HEK293 (cell line): ENCODE measurements at regions not wholly inside any gene's neighbourhood (a gene's known extent, or its start where the extent isn't known, plus 50 kb on each side); places are given as distances from the start of the nearest gene placed in this dataset.

ENCODE experiments used
- GLIS2 ChIP-seq: fragments of 450-650 bp; formaldehyde crosslinking; IDR thresholded peaks from 2 replicates; pipeline ENCODE4 v1.5.1; 2016; ENCODE audit warnings: missing biosample characterization, missing genetic modification characterization
- MYNN ChIP-seq: fragments of 450-650 bp; formaldehyde crosslinking; IDR thresholded peaks from 2 replicates; pipeline ENCODE4 v1.5.1; 2016; ENCODE audit warnings: missing biosample characterization, missing genetic modification characterization, borderline replicate concordance
- PBX3 ChIP-seq: sonication (generic); formaldehyde crosslinking; IDR thresholded peaks from 2 replicates; pipeline ENCODE4 v1.8.1; 2022; ENCODE audit warnings: mild to moderate bottlenecking, moderate library complexity, missing genetic modification reagents
- RBAK ChIP-seq: fragments of 450-650 bp; formaldehyde crosslinking; IDR thresholded peaks from 2 replicates; pipeline ENCODE4 v1.5.1; 2016; ENCODE audit warnings: missing biosample characterization, missing genetic modification characterization
- REST ChIP-seq: fragments of 450-650 bp; formaldehyde crosslinking; IDR thresholded peaks from 2 replicates; pipeline ENCODE4 v1.5.1; 2016; ENCODE audit warnings: missing biosample characterization, missing genetic modification characterization
- ZFP69B ChIP-seq: fragments of 450-650 bp; formaldehyde crosslinking; IDR thresholded peaks from 2 replicates; pipeline ENCODE4 v1.5.1; 2016; ENCODE audit warnings: missing biosample characterization, missing genetic modification characterization
- ZNF121 ChIP-seq: fragments of 450-650 bp; formaldehyde crosslinking; IDR thresholded peaks from 2 replicates; pipeline ENCODE4 v1.5.1; 2016; ENCODE audit warnings: missing biosample characterization, missing genetic modification characterization
- ZNF132 ChIP-seq: fragments of 450-650 bp; formaldehyde crosslinking; IDR thresholded peaks from 2 replicates; pipeline ENCODE4 v1.5.1; 2017; ENCODE audit warnings: missing biosample characterization, missing genetic modification characterization, borderline replicate concordance
- ZNF140 ChIP-seq: fragments of 450-650 bp; formaldehyde crosslinking; IDR thresholded peaks from 2 replicates; pipeline ENCODE4 v1.5.1; 2016; ENCODE audit warnings: missing biosample characterization, missing genetic modification characterization
- ZNF184 ChIP-seq: fragments of 450-650 bp; IDR thresholded peaks from 2 replicates; pipeline ENCODE4 v1.5.1; 2018; ENCODE audit warnings: missing biosample characterization, mild to moderate bottlenecking, missing genetic modification characterization
- ZNF223 ChIP-seq: fragments of 450-650 bp; formaldehyde crosslinking; IDR thresholded peaks from 2 replicates; pipeline ENCODE4 v1.5.1; 2016; ENCODE audit warnings: missing biosample characterization, missing genetic modification characterization
- ZNF23 ChIP-seq: fragments of 450-650 bp; formaldehyde crosslinking; IDR thresholded peaks from 2 replicates; pipeline ENCODE4 v1.5.1; 2016; ENCODE audit warnings: missing biosample characterization, missing genetic modification characterization, borderline replicate concordance
- ZNF302 ChIP-seq: fragments of 450-650 bp; formaldehyde crosslinking; IDR thresholded peaks from 2 replicates; pipeline ENCODE4 v1.5.1; 2016; ENCODE audit warnings: missing biosample characterization, missing genetic modification characterization, low read depth
- ZNF394 ChIP-seq: fragments of 450-650 bp; formaldehyde crosslinking; IDR thresholded peaks from 2 replicates; pipeline ENCODE4 v1.5.1; 2016; ENCODE audit warnings: missing biosample characterization, missing genetic modification characterization, mild to moderate bottlenecking, moderate library complexity, borderline replicate concordance
- ZNF398 ChIP-seq: fragments of 450-650 bp; formaldehyde crosslinking; IDR thresholded peaks from 2 replicates; pipeline ENCODE4 v1.5.1; 2017; ENCODE audit warnings: missing biosample characterization, missing genetic modification characterization
- ZNF433 ChIP-seq: fragments of 450-650 bp; formaldehyde crosslinking; IDR thresholded peaks from 2 replicates; pipeline ENCODE4 v1.5.1; 2016; ENCODE audit warnings: missing biosample characterization, missing genetic modification characterization, low read depth
- ZNF449 ChIP-seq: fragments of 450-650 bp; formaldehyde crosslinking; IDR thresholded peaks from 2 replicates; pipeline ENCODE4 v1.5.1; 2017; ENCODE audit warnings: missing biosample characterization, mild to moderate bottlenecking, missing genetic modification characterization, moderate library complexity
- ZNF514 ChIP-seq: fragments of 450-650 bp; formaldehyde crosslinking; IDR thresholded peaks from 2 replicates; pipeline ENCODE4 v1.5.1; 2016; ENCODE audit warnings: missing biosample characterization, missing genetic modification characterization
- ZNF518A ChIP-seq: fragments of 450-650 bp; formaldehyde crosslinking; conservative IDR thresholded peaks from 2 replicates; pipeline ENCODE4 v1.5.1; 2016; ENCODE audit warnings: low read depth, missing biosample characterization, missing genetic modification characterization
- ZNF548 ChIP-seq: fragments of 450-650 bp; formaldehyde crosslinking; IDR thresholded peaks from 2 replicates; pipeline ENCODE4 v1.5.1; 2016; ENCODE audit warnings: missing biosample characterization, missing genetic modification characterization
- ZNF677 ChIP-seq: fragments of 450-650 bp; IDR thresholded peaks from 2 replicates; pipeline ENCODE4 v1.5.0; 2018; ENCODE audit warnings: missing biosample characterization, mild to moderate bottlenecking, missing genetic modification characterization, moderate library complexity
- ZNF776 ChIP-seq: fragments of 450-650 bp; formaldehyde crosslinking; IDR thresholded peaks from 2 replicates; pipeline ENCODE4 v1.5.0; 2017; ENCODE audit warnings: missing biosample characterization, missing genetic modification characterization, borderline replicate concordance
- ZSCAN4 ChIP-seq: fragments of 450-650 bp; formaldehyde crosslinking; IDR thresholded peaks from 2 replicates; pipeline ENCODE4 v1.5.1; 2017; ENCODE audit warnings: missing biosample characterization, missing genetic modification characterization
- ZXDB ChIP-seq: fragments of 450-650 bp; formaldehyde crosslinking; IDR thresholded peaks from 2 replicates; pipeline ENCODE4 v1.5.1; 2016; ENCODE audit warnings: missing biosample characterization, missing genetic modification characterization

- TF ChIP-seq REST = peak; percentile 58; the same call in 1 of the 2 replicates
- TF ChIP-seq PBX3 (CRISPR knock-in tag) = no peak
- no peak for TF ChIP-seq ZNF394 (tag by site-specific recombination)
- no peak for TF ChIP-seq ZNF518A
- no peak for TF ChIP-seq ZNF449 (tag by site-specific recombination)
- no peak for TF ChIP-seq ZNF514 (tag by site-specific recombination)
- TF ChIP-seq ZSCAN4 (tag by site-specific recombination) = no peak
- no peak for TF ChIP-seq ZNF398 (tag by site-specific recombination)
- no peak for TF ChIP-seq ZNF776
- TF ChIP-seq ZNF140 (tag by site-specific recombination) = no peak
- no peak for TF ChIP-seq ZNF23 (tag by site-specific recombination)
- TF ChIP-seq GLIS2 (tag by site-specific recombination) = no peak
- TF ChIP-seq ZNF433 = no peak
- no peak for TF ChIP-seq ZNF223
- TF ChIP-seq ZXDB = no peak
- no peak for TF ChIP-seq MYNN
- 0 out of 2 replicates have a peak, but pooled peaks have one; percentile 10 for TF ChIP-seq ZNF184 (tag by site-specific recombination)
- TF ChIP-seq RBAK (tag by site-specific recombination) = no peak
- 0 out of 2 replicates have a peak, but pooled peaks have one; percentile 31 for TF ChIP-seq ZFP69B (tag by site-specific recombination)
- no peak for TF ChIP-seq ZNF121 (tag by site-specific recombination)
- no peak for TF ChIP-seq ZNF548 (tag by site-specific recombination)
- no peak for TF ChIP-seq ZNF132 (tag by site-specific recombination)
- no peak for TF ChIP-seq ZNF302 (tag by site-specific recombination)
- TF ChIP-seq ZNF677 (tag by site-specific recombination) = no peak
Measured at GRCh38 chr12:20212658-20213555, 155.4 kb upstream of the PDE3A start (continued).
